ENCODE measurements at regions not wholly inside any gene's neighbourhood (a gene's known extent, or its start where the extent isn't known, plus 50 kb on each side); places are given as distances from the start of the nearest gene placed in this dataset.

- intact Hi-C loops (cut with micrococcal nuclease) = no loop called here
- Histone ChIP-seq H3K36me3 (ENCODE audit: control insufficient read depth in 1 of 2, insufficient read depth in 2 of 2, low read length in 2 of 2) (no peaks in the 10 kb centered on the region), H3K27me3 (ENCODE audit: insufficient read depth, low read length) (no peaks in the 10 kb centered on the region), H3K4me3 (replicated peaks in 1 of 2; ENCODE audit: low read depth in 1 of 2, low read length in 2 of 2) (0 out of 4 replicates have a peak overlapping the region, but pooled peaks of 1 of the 2 experiments have one; percentile 6), H4K20me1 (ENCODE audit: insufficient read depth) (no peaks in the 10 kb centered on the region), H3K9me3 (ENCODE audit: control insufficient read depth in 1 of 2, insufficient read depth in 1 of 2, low read depth in 1 of 2, low read length in 2 of 2) (no peaks in the 10 kb centered on the region), H2AFZ (ENCODE audit: low read depth, low read length, poor library complexity, severe bottlenecking) (no peak overlapping the region), H3K79me2 (ENCODE audit: insufficient read depth, low read length) (no peaks in the 10 kb centered on the region), H3K9me2 (ENCODE audit: insufficient read depth) (no peaks in the 10 kb centered on the region), H3K4me1 (ENCODE audit: control insufficient read depth in 1 of 2, insufficient read depth in 2 of 2, low read length in 2 of 2) (peaks cover 8 to 29% of the 10 kb centered on the region in 2 experiments; a peak in 3 of 4 replicates), H3K4me2 (ENCODE audit: low read length) (peak overlapping the region; percentile 48), H3K9ac (ENCODE audit: low read length) (no peak overlapping the region), H3K27ac (ENCODE audit: low read depth, low read length) (no peak overlapping the region)
- CTCF ChIA-PET = no interaction called here
- RAD21 ChIA-PET (ENCODE audit: low non-redundant PET in 1 of 2, low total read pairs in 2 of 2, uncharacterized antibody in 2 of 2, unreplicated experiment in 2 of 2) = no interaction called here
- POLR2A ChIA-PET = no interaction called here
- ATAC-seq (peak; percentile 91), DNase-seq (ENCODE audit: low read depth, low spot score) (no peak)
- TF ChIP-seq CTCF (IDR thresholded peaks at IDR 0.05 in 2 of 3, conservative IDR thresholded peaks at IDR 0.05 in 1 of 3; ENCODE audit: borderline replicate concordance in 1 of 3, insufficient read depth in 1 of 3, low read depth in 2 of 3, low read length in 2 of 3) (no peak), CBX3 (IDR thresholded peaks at IDR 0.05; ENCODE audit: low read depth) (no peak), ZBTB33 (IDR thresholded peaks at IDR 0.05; ENCODE audit: extremely low read depth, insufficient replicate concordance, low read length) (no peak), MAX (IDR thresholded peaks at IDR 0.05) (no peak), EGR1 (IDR thresholded peaks at IDR 0.05; ENCODE audit: low read depth) (no peak), YY1 (IDR thresholded peaks at IDR 0.05; ENCODE audit: extremely low read depth, insufficient replicate concordance, low read depth, low read length) (no peak), SP1 (IDR thresholded peaks at IDR 0.05; ENCODE audit: low read depth) (no peak), ZNF274 (IDR thresholded peaks at IDR 0.05; ENCODE audit: low read depth, low read length) (no peak), RAD21 (IDR thresholded peaks at IDR 0.05; ENCODE audit: low read depth) (no peak), ZFX (IDR thresholded peaks at IDR 0.05) (no peak), ATF3 (IDR thresholded peaks at IDR 0.05) (no peak), POLR2A (IDR thresholded peaks at IDR 0.05; ENCODE audit: borderline replicate concordance, extremely low read depth, insufficient read depth, insufficient read length) (no peak), SIN3A (IDR thresholded peaks at IDR 0.05; ENCODE audit: low read depth) (no peak), CEBPB (IDR thresholded peaks at IDR 0.05; ENCODE audit: low read depth) (no peak), JUND (IDR thresholded peaks at IDR 0.05) (no peak), EZH2phosphoT487 (IDR thresholded peaks at IDR 0.05; ENCODE audit: borderline replicate concordance) (no peak), TCF7L2 (IDR thresholded peaks at IDR 0.05; ENCODE audit: borderline replicate concordance, extremely low read depth, insufficient read depth, insufficient read length) (no peak), FOSL1 (IDR thresholded peaks at IDR 0.05; ENCODE audit: low read depth) (no peak), REST (IDR thresholded peaks at IDR 0.05; ENCODE audit: low read depth) (no peak)
- no TSS peak for BruUV-seq (replicated peaks)
Observed at GRCh38 chr13:34004676-34005075, 186.7 kb downstream of the RFC3 start.
